ENCODE measurements at regions not wholly inside any gene's neighbourhood (a gene's known extent, or its start where the extent isn't known, plus 50 kb on each side); places are given as distances from the start of the nearest gene placed in this dataset.

- DNase-seq, result no peak
Measured at GRCh38 chr4:35604724-35605123, 639.6 kb downstream of the ARAP2 start.

DNA sequence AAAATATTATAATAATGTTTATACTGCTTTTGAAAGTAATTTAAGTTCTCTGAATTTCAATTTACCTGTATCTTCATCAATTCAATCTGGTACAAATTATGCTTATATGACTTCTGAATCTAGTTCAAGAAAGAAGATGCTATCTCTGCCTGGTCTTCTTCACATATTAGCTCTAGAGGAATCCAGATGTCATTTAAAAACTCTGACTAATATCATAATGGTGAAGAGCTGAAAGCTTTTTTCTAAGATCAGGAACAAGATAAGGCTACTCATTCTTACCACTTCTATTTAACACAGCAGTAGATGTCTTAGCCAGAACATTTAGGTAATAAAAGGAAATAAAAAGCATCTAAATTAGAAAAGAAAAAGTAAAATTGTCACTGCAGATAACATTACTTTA lies 636.1 kb downstream of the ARAP2 start:
- DNase-seq, result no peak

DNA sequence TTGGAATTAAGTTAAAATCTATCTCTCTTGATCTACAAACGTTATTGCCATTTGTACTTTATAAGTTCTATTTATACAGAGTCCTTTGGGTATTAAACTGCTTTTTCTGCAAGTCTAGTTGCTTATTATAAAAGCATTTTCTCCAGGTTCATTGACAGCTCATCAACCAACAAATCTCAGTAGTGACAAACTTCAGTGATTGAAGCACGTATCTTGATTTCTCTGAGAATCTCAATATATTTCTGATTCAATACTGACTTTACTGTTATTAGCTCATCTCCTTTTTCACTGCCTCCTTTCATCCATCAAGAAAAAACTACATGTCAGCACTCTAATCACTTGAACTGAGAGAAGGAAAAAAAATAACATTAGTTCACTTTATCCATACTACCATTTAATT lies 630.2 kb downstream of the ARAP2 start:
- no peak for DNase-seq

DNA sequence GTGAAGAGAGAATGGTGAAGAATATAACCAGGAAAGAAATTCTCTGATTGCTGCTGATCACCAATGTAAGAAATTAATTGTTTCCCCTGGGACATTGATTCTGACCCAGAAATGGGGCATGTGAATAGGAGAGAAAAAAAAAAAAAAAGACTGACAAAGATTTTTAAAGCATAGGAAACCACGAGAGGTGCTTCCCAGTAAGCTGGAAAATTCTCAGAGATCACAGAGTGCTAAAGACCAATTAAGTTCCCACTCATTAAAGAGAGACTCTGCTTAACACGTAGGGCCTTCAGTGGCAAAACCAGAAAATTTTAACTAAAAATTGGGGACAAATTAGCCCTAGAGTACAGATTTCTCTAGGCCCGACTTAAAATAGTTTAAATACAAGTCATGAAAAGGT lies 604.4 kb downstream of the ARAP2 start:
- no peak for DNase-seq

DNA sequence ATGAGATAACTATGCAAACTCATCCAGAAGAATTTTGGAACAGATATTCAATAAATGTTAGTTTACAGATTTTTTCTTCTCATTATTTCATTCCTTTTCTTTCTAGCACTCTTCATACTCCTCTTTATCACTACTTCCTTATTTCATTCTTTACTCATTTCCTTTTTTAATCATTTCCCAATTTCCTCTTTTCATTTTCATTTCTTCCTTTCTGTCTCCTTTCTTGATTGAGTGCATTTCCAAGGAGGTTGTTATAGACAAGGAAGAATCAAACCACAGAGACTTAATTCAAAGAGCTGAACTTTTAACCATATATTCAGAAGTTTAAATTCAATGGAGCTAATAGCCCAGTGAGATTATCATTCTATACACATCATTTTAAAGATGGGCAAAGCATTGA lies 600.7 kb downstream of the ARAP2 start:
- no peak for DNase-seq

DNA sequence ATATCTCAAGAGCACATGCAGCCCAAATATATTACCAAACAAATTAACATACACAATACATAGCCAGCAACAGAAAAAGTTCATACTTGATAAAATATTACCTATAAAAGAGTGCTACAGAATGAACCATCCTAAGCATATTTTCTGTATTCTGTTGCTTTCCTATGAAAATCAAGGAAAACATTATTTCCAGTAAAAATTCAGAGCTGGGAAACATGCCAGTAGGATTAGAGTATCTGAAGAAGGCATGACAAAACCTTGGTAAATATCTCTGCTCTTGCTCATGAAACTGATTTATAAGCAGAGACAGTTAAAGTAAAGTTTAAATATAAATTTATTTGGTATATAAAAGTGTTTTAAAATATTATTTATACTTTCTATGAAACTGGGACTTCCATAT lies 599.7 kb downstream of the ARAP2 start:
- no peak for DNase-seq

- DNase-seq, result no peak
Measured at GRCh38 chr4:35649011-35649410, 595.3 kb downstream of the ARAP2 start.

GRCh38 chr4:35649778-35650177 lies 594.5 kb downstream of the ARAP2 start:
- no peak for DNase-seq

- no peak for DNase-seq
Measured at GRCh38 chr4:35652197-35652596, 592.1 kb downstream of the ARAP2 start.

- DNase-seq, result no peak
Measured at GRCh38 chr4:35653451-35653850, 590.9 kb downstream of the ARAP2 start.

DNA sequence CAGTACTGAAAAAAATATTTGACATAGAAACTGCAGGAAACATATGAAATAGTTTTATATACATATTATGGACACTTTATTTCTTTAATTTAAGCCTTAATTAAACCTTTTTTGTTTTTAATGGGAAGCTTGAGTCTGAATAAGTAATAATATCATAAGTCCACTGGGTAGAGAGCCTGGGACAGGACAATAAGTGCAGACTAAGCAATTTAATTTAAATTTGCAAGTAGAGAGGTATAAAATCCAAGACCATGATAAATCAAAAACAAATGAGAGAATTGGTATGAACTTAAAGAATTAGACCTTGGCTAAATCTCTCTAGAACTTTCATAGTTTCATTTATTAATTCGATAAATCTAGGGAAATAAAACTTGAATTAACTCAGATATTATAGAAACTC lies 571.2 kb downstream of the ARAP2 start:
- DNase-seq, result no peak

- DNase-seq, result no peak
Measured at GRCh38 chr4:35684755-35685154, 559.6 kb downstream of the ARAP2 start.

- DNase-seq, result no peak
Measured at GRCh38 chr4:35689870-35690269, 554.4 kb downstream of the ARAP2 start.

DNA sequence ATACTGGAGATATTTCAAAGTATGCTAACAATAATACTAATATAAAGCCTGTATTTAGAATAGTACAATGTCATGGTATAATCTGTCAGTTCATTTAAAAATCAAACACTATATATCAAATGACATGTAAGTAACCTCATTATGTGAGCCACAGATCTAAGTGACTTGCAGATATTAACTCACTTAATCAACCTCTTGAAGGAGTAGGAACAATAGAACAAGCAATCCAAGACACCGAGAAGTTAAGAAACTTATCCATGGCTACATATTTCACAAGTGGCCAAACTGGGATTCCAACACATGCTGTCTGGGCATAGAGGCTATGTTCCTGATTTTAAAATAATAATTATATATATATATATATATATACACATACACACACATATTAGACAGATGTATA lies 554.0 kb downstream of the ARAP2 start:
- no peak for DNase-seq

DNA sequence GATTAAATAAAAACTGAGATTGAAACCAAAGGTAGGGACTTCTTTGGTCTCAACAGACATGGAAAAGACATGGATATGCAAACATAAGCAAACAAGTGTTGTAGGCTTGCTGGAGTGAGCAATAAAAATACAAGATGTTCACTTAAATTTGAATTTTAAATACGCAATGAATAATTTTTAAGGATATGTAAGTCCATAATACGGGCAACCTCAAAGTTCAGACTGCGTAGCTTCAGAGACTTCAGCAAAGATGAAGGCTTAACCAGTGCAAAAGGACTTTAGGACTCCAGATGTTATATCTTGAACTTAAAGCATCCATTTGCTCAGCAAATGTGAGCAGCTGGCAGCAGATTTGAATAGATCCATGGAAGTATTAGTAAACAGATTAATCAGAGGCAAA lies 549.3 kb downstream of the ARAP2 start:
- DNase-seq, result no peak

GRCh38 chr4:35695421-35695820 lies 548.9 kb downstream of the ARAP2 start:
- no peak for DNase-seq

GRCh38 chr4:35697210-35697736 lies 547.0 kb downstream of the ARAP2 start:
- DNase-seq, result no peak

GRCh38 chr4:35700663-35701062 lies 543.7 kb downstream of the ARAP2 start:
- DNase-seq, result no peak

- no peak for DNase-seq
Measured at GRCh38 chr4:35709080-35709479, 535.2 kb downstream of the ARAP2 start.

GRCh38 chr4:35710343-35710742 lies 534.0 kb downstream of the ARAP2 start:
- DNase-seq, result no peak

DNA sequence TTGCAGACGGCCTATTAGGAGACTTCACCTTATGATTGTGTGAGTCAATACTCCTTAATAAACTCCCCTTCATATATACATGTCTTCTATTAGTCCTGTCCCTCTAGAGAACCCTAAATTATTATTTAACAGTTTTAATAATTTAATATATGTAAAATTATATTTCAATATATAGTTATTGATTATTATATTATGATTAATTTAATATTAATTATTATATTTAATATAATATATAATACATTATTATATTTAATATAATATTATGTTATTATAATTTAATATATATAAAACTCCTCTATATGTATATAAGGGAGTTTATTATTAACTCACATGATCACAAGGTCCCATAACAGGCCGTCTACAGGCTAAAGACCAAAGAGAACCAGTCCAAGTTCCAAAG lies 533.2 kb downstream of the ARAP2 start:
- no peak for DNase-seq

- no peak for DNase-seq
Measured at GRCh38 chr4:35723973-35724372, 520.3 kb downstream of the ARAP2 start.

GRCh38 chr4:35725131-35725530 lies 519.2 kb downstream of the ARAP2 start:
- no peak for DNase-seq

DNA sequence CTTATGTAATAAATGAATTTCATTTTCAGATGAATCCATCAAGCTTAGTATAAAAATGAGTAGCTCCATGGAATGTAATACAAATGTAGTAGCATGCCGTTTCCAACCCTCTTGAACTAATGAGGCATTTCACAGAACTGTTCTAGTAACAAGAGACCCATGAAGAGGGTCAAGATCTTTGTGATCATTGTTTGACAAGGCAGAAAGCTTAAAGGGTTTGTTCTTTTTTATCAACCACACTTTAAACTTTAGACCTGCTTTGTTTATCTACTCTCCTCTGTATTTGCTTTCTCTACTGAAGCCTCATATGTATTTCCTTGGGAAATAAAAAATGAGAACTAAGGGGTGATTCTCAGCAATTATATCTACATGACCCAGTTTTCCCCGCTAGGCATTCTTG lies 513.9 kb downstream of the ARAP2 start:
- no peak for DNase-seq

GRCh38 chr4:35734381-35735098 lies 509.8 kb downstream of the ARAP2 start:
- no peak for DNase-seq
